GDM1 (cell line): ENCODE measurements at regions not wholly inside any gene's neighbourhood (a gene's known extent, or its start where the extent isn't known, plus 50 kb on each side); places are given as distances from the start of the nearest gene placed in this dataset.

Experiments used
- DNase-seq: peaks from one replicate; lab custom pipeline; 2025; lab: John Stamatoyannopoulos, UW

DNA sequence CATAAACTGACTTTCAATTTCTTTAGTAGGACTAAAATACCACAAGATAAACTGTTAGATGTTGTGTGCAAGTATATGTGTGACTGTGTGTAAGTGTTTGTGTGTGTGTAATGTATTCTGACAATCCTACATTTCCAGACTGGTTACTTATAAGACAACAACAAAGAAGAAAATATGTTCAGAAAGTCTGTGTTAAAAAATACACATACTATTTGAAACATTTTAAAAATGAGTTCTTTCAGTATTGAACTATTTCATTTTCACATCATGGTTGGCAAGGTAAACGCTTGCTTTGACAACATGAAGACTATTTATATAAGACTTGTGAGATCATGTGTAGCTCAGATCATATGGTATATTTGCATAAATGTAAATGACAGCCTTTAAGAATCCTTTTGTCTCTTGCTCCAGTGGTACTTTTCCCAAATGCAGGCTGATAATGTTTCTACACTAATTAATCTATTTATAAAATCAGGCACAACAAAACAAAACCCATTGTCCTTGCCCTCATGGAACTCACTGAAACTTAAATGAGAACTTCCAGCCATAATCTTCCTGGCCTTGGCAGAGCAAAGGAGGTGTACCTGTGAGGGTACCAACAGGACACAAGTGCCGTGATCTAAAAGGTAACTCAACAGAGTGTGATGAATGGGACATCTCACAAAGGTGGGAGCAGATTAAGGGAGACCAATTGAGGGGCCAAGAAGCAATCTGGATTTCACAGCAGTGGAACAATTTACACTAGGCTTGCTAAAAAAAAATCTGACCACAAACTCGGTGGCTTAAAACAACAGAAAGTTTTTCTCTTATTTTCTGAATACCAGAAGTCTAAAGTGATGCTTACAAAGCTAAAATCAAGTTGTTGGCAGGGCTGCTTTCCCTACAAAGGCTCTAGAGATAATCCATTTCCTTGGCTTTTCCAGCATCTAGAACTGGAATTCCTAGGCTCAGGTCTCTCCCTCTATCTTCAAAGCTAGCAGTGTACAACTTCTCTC, 349.0 kb downstream of the TBC1D4 start:
- DNase-seq, result no peak

DNA sequence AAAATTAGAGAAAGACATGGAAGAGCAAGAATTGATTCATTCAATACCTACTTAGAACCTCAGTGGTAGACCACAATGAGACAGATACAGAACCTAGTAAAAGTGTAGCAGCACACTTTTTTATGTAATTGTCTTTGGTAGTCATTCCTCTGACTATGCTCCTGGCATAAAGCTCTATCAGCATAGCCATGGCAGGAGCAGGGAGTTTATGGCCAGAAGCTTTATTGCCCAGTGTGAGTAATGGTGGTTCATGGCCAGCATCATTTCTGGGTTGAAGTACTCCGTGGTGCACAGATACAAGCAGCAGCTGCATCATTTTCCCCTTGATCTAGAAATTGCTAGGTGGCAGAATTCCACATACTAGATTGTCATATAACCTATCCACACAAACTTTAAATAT, 352.6 kb downstream of the TBC1D4 start:
- DNase-seq, result no peak

DNA sequence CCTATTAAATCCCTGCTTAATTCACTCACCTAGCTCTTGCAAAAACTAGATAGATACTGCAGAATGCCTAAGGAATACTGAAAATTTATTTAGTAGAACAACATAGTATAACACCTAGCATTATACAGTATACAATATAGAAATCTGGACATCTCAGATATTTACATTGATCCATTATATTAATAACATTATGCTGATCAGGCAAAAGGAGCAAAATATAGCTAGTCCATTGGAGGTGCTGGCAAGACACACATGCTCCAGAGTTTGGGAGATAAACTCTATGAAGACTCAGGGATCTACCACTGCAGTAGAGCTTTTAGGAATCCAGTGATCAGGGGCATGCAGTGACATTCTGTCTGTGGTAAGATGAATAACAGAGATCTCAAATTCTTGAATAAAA, 357.6 kb downstream of the TBC1D4 start:
- no peak for DNase-seq

DNA sequence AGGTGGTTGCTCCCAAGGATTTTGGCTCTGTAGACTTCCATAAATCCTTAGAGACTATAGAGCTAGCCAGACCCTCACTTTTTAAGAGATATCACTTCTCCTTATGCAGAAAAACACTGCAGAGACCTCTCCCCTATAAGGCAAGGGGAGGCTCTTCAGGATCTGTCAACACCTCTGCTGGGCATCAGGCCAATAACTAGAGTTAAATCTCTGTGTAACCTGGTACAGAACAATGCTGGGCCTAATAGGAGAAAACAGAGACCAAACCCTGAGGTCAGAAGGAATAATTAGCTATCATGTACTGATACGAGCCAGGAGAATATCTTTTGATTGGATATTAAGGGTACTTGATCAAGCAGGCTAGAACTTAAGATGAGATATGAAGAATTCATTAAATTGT, 358.5 kb downstream of the TBC1D4 start:
- no peak for DNase-seq

DNA sequence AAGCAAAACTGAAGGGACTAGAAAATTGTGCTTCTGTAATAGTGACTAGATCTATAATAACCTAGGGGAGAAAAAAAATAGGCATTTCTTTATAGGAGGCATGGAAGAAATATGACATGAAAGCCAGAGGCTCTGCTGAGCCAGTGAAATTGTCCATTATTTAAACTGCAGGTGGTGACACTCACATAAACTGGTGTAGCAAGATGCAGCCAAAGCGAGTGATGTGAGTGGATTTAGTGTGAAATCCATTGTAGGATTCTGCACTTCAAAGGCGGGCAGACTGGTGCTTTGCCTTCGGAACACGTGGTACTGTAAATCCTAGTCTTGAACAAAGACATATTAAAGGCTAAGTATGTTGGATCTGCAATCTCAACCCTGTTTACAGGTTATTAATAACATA, 361.9 kb downstream of the TBC1D4 start:
- DNase-seq, result no peak

DNA sequence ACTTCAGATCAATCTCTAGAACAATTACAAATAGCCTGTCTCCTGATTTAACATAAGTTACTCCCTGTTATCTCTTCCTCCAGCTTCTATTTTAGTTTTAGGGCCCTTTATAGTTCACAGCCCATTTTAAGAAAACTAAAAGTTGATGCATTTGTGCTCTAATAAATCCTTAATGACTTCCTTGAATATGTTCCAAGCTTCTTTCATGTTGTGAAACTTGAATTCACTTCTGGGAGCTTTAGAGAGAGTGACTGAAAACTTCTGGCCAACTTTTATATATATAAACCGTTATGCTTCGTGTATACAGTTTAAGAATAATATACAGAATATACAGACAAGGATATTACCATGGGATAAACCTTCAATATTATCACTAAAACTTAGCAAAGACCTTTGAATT, 366.8 kb downstream of the TBC1D4 start:
- no peak for DNase-seq

DNA sequence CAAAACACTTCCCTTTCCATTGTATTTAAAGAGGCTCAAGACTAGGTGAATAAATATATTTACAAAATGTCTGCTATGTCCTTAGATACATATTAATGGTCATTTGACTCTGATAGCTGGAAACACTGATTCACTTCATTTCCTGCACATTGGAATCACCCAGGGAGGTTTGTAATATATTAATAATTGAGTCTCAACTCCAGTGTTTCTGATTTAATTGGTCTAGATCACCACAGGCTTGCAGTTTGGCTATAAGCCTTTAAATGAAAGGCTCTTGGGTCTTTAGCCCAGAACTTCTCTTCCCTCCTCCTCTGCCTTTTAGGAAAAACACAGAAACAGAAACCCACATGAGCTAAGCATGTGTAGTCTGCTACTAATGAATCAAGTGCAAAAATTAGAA, 378.0 kb downstream of the TBC1D4 start:
- DNase-seq, result no peak

DNA sequence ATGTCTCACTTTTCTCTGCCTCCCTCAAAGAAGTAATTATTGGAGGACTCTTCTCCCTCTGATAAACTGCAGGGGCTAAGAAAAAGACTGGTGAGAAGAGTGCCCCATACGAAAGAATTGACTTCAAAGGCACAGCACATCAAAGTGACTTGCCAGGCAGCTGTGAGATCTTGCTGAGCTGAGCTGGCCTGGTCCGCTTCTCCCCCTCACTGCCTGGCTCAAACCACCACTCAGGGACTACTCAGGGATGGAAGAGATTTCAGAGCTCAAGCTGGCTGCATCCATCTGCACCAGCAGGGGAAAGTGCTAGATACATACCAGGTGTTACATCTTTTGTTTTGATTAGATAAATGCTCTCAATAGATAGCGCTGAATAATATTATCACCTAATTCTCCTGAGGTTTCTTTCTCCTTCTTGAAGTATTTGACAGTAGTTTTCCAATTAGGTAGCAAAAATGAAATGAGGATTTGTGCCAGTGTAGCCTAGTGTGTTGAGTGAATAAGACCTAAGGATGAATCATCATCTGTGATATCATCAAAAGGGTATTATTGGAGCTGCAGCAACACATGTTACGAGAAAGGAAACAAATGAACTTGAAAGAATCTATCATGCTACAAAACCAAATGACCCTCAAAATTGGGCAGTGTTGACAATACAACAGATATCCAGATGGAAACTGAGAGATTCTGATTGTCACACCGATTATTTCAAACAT, 379.8 kb downstream of the TBC1D4 start:
- DNase-seq, result no peak

DNA sequence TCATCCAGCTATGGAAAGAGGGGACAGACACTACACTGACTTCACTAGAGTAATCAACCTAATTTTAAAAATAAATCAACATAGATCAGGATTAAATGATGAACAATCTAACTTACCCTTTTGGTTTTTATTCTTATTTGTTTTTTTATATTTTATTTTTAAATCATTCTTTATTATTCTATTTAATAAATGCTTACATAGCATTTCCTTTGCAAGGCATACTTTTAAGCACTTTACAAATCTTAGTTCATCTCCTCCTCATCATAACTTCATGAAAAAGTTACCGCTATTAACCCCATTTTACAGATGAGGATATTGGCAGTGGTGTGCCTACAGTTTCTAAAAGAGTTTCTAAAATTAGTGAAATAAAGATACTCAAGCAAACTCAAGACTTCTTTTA, 380.6 kb downstream of the TBC1D4 start:
- DNase-seq, result no peak

DNA sequence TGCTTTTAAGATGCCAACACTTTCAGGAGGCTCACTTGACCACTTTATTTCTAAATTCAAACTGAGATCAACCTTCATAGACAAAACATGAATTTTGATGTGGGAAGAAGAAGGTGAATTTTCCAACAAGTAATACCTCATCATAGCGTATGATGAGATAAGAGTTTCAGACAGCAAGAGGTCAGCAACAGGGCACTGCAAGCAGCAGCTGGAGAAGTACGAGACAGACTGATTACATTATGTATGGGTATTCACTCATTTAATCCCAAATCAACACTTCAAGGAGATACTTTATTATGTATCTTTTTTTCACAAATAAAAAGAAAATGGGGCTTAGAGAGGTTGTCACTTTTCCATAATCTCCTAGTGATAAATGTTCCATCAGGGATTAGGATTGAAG, 389.8 kb downstream of the TBC1D4 start:
- DNase-seq, result no peak

DNA sequence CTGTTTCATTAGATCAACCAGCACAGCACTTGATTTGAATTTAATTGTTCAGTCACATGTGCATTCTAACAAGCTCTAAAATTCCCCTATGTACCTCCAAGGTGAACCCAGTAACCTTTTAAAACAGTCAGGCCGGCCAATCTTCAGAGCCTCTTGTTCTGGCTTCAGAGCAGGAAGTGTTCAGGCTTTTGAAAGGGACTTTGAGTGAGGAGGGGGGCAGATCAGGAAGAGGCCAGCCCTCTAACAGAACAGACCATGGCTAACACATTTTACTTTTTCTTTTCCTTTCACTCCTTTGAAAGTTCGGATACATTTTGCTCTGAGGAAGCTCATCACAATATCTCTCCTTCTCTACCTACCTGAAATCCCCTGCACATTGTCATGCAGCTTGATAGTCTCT, 390.3 kb downstream of the TBC1D4 start:
- no peak for DNase-seq

DNA sequence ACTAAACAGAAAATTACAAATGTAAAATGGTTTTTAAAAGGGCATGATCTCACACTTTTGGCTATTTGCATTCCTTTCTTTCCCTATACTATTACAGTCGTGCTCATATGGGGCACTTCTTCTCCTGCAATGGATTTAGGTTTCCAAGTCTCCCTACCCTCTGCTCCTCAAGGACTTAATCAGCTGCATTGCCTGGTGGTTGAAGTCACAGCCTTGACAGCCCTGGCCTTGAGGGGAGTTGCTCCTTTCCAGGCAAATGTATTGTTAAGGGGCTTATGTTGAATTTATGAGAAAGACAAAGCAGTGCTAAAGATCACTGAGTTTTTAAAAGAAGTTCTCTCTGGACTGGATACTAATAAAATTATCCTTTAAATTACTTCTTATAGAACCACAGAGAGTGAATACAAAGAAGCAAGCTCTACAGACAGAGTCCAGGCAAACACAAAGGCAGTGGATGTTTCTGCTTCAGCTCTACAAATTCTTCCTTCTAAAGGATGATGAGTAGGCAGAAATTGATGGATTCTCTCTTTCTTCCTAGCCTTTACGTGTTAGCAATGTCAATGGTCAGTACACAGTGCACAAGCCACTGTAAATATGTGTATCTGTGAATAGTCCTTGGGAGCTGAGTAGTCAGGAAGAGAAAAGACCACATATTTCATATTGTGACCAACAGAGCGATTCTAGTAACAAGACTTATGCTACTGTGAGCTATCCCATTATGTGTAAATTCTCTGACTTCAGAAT, 390.9 kb downstream of the TBC1D4 start:
- DNase-seq, result no peak

DNA sequence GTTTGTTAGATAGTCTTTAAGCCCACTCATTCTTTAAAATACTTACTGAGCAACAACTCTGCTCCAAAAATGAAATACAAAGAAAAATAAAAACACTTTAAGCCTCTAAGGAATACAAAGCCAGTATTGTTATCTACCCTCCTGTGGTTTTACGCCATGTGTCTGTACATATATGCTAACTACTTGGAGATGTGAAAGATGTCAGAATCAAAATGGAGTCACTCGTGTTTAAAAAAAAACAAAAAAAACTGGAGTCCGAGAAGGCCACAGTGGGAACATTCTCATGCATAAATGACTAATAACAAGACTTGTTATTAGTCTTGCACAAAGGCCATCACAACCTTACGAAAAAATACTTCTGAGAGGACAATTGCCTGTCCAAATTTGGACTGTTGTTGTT, 393.1 kb downstream of the TBC1D4 start:
- DNase-seq, result no peak

DNA sequence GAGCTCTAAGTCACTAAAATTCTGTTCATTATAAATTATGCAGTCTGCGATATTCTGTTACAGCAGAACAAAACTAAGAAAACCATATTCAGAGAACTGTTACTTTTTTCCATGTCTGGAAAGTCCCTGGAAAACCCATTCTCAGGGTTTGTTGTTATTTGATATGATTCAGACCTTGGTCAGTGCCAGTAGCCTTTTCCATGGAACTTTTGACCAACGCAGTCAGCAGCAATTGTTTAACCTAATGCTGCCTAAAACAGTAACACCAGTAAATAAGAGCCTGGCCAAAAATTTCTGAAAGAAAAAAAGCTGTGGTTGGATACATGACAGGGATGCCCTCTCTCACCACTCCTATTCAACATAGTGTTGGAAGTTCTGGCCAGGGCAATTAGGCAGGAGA, 402.7 kb downstream of the TBC1D4 start:
- DNase-seq, result no peak

DNA sequence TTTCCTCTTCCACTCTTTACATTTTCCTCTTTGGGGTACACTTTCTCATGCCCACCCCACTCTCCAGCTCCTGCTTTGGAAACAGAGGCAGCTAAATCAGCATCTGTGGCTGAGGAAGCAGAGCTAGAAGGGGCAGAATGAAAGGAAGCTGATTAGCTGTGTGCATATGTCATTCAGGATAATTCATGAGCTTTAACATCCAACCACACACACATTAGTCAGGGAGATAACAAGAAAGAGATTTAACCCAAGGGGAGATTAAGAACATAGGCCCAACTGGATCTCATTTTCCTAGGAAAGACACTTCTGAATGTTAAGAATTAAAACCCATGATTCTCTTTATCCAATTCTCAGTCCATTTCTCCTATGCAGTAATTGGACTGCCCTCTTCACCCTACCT, 405.5 kb downstream of the TBC1D4 start:
- DNase-seq, result no peak

DNA sequence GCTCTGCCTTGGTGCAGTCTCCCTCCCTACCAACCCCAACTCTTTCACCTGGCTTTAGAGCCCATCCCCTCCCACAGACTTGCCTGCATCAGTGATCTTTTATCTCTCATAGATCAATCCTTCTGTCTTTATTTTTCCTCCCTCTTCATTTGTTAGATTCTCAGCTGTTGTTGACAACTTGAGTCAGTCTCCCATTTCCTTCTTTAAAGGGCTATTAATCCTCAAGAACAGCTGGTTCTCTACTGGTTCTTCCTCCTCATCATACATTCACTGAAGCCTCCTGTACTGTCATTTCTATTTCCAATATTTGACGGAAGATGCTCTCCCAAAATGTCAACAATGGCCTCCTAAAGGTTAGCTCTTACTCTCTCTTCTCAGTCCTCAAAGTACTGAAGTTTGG, 408.2 kb downstream of the TBC1D4 start:
- DNase-seq, result no peak

DNA sequence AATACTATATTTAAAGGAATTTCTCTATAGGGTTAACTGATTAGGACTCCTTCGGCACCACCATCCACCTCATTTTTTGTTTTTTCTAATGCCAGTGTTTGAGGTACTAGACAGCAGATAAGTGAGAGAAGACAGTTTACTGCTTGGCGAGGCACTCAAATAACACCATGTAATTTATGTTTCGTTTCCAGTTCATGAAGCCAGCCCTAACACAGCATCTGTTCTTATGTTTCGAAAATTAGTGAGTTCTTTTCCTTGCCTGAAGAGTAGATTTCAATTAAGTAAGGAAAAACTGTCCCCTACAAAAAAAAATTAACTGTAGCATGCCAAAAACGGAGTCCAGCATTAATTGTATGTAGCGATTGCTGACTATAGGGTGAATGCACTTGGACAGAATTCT, 409.1 kb downstream of the TBC1D4 start:
- DNase-seq, result no peak

DNA sequence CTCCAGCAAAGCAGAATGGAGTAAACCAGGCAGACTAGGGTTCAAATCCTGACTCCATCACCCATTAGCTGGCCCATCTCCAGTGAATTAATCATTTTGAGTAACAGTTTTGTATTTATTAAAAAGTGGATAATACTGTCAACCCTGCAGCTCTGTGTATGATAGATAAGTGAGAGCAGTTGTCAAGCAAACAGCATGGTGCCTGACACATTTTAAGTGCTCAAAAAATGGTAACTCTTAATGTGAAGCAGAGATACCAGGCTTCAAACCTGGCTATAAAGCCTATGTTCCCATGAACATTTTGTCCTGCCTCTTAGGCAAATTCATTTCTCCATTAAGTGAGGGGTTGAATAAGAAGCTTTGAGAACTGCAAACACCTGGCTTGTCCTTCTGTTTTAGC, 409.6 kb downstream of the TBC1D4 start:
- DNase-seq, result no peak

DNA sequence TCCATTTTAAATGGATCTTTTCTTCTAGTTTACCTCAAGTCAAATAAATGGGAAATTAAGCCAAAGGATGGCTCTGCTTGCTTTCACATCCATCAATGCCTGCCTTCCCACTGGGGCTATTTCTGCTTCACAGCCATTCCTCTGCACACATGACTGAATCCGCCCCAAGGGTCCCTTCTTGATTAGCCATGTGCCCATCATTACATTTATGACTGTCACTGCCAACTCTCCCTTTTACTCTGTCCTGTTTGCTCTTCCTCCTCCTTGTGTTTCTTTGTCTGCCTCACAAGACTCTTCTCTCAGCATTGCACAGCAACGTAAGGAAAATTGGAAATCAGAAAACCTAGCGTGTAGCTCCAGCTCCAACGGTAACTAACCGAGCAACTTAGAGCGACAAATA, 410.2 kb downstream of the TBC1D4 start:
- no peak for DNase-seq

DNA sequence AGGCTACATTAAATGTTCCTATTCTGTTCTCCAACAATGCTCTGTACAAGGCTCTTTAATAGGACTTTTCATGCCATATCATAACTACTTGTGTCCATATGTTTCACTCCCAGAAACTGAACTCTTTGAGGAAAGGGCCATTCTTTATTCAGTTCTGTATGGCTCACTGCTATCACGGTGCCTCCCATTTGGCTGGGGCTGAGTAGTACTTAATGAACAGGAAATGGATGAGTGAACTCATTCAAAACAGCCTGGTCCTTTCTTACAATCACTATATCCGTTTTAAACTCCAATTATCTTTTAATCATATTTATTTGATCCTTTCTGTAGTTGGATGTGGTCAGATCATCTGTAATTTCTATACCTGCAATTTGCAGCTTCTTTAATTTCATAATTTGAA, 410.6 kb downstream of the TBC1D4 start:
- DNase-seq, result no peak

DNA sequence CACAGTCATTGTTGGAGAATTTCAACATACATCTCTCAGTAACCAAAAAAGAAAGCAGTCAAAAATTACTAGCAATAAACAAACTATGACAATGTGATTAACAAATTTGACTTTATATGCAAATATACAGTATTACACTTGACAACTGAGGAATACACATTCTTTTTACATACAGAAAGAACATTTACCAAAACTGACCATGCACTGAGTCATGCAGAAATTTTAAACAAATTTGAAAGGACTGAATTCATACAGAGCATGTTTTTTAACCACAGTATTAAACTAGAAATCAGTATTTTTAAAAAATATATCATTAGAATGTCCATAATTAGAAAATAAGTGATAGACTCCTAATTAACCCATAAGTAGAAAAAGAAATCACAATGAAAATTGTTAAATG, 420.1 kb downstream of the TBC1D4 start:
- no peak for DNase-seq

DNA sequence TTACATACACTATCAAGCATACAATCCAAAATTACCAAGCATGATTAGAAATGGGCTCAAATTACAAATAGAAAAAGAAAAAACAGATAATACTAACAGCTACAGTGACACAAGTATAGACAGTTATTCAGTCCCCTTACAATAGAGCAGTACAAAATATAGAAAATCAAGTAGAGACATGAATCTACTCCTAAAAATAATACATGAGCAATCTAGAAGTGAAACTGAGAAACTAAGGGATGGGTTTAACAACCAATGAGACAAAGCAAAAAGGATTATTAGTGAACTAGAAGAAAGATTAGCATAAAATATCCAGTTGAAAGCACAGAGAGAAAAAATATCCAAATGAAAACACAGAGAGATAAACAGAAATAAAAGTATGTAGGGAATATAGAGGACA, 426.7 kb downstream of the TBC1D4 start:
- no peak for DNase-seq

DNA sequence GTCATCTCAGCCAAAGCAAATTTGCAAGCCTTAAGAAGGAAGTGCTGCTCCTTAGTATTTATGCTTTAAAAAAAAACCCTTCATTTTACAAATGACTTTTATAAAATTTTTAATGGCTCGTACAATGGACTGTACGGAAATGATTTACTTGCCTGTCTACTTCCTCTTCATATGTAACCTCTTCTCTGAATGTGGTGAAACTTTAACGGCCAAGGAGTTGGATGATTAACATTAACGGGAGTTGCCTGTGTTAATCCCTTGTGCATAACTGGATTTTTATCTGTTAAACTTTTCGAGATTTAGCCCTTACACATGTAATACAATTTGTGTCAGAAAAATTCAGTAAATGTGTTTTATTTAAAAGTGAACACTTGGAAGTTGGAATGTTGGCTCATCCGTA, 429.4 kb downstream of the TBC1D4 start:
- no peak for DNase-seq
